IMR-90 (cell line): ENCODE measurements at regions not wholly inside any gene's neighbourhood (a gene's known extent, or its start where the extent isn't known, plus 50 kb on each side); places are given as distances from the start of the nearest gene placed in this dataset.
"Not testable (repeated sequence)": the region's sequence is repeated elsewhere in the genome, so short reads cannot be mapped to it uniquely, and the experiment has no call there.

ENCODE experiments used
- ATAC-seq: fragments of 200-7000 bp; cut with Tn5 transposase; 2 replicates; pipeline ENCODE4 v1.9.1; 2020; ENCODE audit warnings: low read depth, mild to moderate bottlenecking, moderate library complexity
- BruUV-seq: library from RNA; stranded (reverse); fragments of 400-500 nt; replicated peaks from 2 replicates; lab custom pipeline; 2021; lab: Mats Ljungman, UMichigan
- CTCF ChIA-PET: fragments of 300-600 bp; formaldehyde crosslinking; extraction: SDS; loops from one replicate; lab custom pipeline; 2021; ENCODE audit warnings: antibody characterized with exemption; lab: Yijun Ruan, JAX
- POLR2A ChIA-PET: fragments of 300-600 bp; sonication (Branson Sonifier 250); formaldehyde crosslinking; loops from one replicate; lab custom pipeline; 2022; ENCODE audit warnings: antibody characterized with exemption; ENCODE audit not compliant: unreplicated experiment; lab: Charles Lee
- DNase-seq: peaks from one replicate; pipeline ENCODE4 v3.0.0; 2013
- H2AFZ ChIP-seq: replicated peaks from 2 replicates; pipeline ENCODE3; 2013; ENCODE audit warnings: low read length, mild to moderate bottlenecking; ENCODE audit not compliant: poor library complexity
- H2AK5ac ChIP-seq: 2 replicates; pipeline ENCODE4 v1.6.1; 2013; ENCODE audit warnings: low read depth, low read length, inconsistent platforms
- H2AK9ac ChIP-seq: replicated peaks from 2 replicates; pipeline ENCODE3; 2013; ENCODE audit warnings: mild to moderate bottlenecking, low read depth, low read length, moderate library complexity; ENCODE audit not compliant: poor library complexity
- H2BK120ac ChIP-seq: 2 replicates; pipeline ENCODE4 v1.6.1; 2013; ENCODE audit warnings: low read depth, low read length, inconsistent platforms
- H2BK15ac ChIP-seq: 3 replicates; pipeline ENCODE4 v1.6.1; 2013; ENCODE audit warnings: low read depth, low read length, inconsistent platforms
- H2BK20ac ChIP-seq: 2 replicates; pipeline ENCODE4 v1.6.1; 2013; ENCODE audit warnings: low read depth, mild to moderate bottlenecking, inconsistent platforms, low read length, moderate library complexity
- H2BK5ac ChIP-seq: 2 replicates; pipeline ENCODE4 v1.6.1; 2013; ENCODE audit warnings: mild to moderate bottlenecking, low read depth, low read length, inconsistent platforms; ENCODE audit not compliant: poor library complexity, severe bottlenecking
- H3K14ac ChIP-seq: replicated peaks from 2 replicates; pipeline ENCODE4 v1.6.1; 2013; ENCODE audit warnings: low read depth, low read length, inconsistent platforms
- H3K18ac ChIP-seq: 2 replicates; pipeline ENCODE4 v1.6.1; 2013; ENCODE audit warnings: low read depth, low read length, control low read depth
- H3K23ac ChIP-seq: 2 replicates; pipeline ENCODE4 v1.6.1; 2013; ENCODE audit warnings: low read depth, low read length, inconsistent platforms
- H3K27ac ChIP-seq: 2 replicates; pipeline ENCODE4 v1.5.1; 2013; ENCODE audit warnings: mild to moderate bottlenecking, control low read depth, low read length; ENCODE audit not compliant: insufficient read depth
- H3K27me3 ChIP-seq: 2 replicates; pipeline ENCODE4 v1.6.1; 2013; ENCODE audit warnings: low read length; ENCODE audit not compliant: control insufficient read depth, insufficient read depth
- H3K36me3 ChIP-seq: 2 replicates; pipeline ENCODE4 v1.6.1; 2013; ENCODE audit warnings: low read length, mixed read lengths; ENCODE audit not compliant: control insufficient read depth, insufficient read depth
- H3K4ac ChIP-seq: 2 replicates; pipeline ENCODE4 v1.6.1; 2013; ENCODE audit warnings: low read depth, low read length, inconsistent platforms
- H3K4me1 ChIP-seq: 2 replicates; pipeline ENCODE4 v1.6.1; 2013; ENCODE audit warnings: low read length, mixed read lengths; ENCODE audit not compliant: control insufficient read depth, insufficient read depth
- H3K4me2 ChIP-seq: 2 replicates; pipeline ENCODE4 v1.6.1; 2013; ENCODE audit warnings: low read depth, mild to moderate bottlenecking, control low read depth, low read length, moderate library complexity
- H3K4me3 ChIP-seq: 2 replicates; pipeline ENCODE4 v1.5.1; 2013; ENCODE audit warnings: low read depth, mild to moderate bottlenecking, control low read depth, low read length, moderate library complexity; ENCODE audit not compliant: insufficient read depth
- H3K56ac ChIP-seq: 2 replicates; pipeline ENCODE4 v1.6.1; 2013; ENCODE audit warnings: low read length, inconsistent platforms; ENCODE audit not compliant: insufficient read depth; ENCODE audit errors: extremely low read depth
- H3K79me1 ChIP-seq, 2 experiments: 2 replicates each; pipeline ENCODE4 v1.6.1; 2013; ENCODE audit warnings: low read length in 2 of 2, inconsistent platforms in 1 of 2, low read depth in 1 of 2
- H3K9ac ChIP-seq: 2 replicates; pipeline ENCODE4 v1.6.1; 2013; ENCODE audit warnings: low read depth, low read length, control low read depth
- H3K9me1 ChIP-seq: 2 replicates; pipeline ENCODE4 v1.6.1; 2013; ENCODE audit warnings: low read length, inconsistent platforms; ENCODE audit not compliant: insufficient read depth
- H3K9me3 ChIP-seq: 2 replicates; pipeline ENCODE4 v1.6.1; 2013; ENCODE audit warnings: low read length; ENCODE audit not compliant: control insufficient read depth, insufficient read depth
- H4K20me1 ChIP-seq: 2 replicates; pipeline ENCODE4 v1.6.1; 2013; ENCODE audit warnings: low read length, inconsistent platforms; ENCODE audit not compliant: insufficient read depth
- H4K5ac ChIP-seq: 2 replicates; pipeline ENCODE4 v1.6.1; 2013; ENCODE audit warnings: mild to moderate bottlenecking, low read depth, low read length, control low read depth
- H4K8ac ChIP-seq, 2 experiments: 2 replicates each; pipeline ENCODE4 v1.6.1; 2013; ENCODE audit warnings: low read depth in 2 of 2, low read length in 2 of 2, control low read depth in 1 of 2, inconsistent platforms in 1 of 2
- H4K91ac ChIP-seq: 2 replicates; pipeline ENCODE4 v1.6.1; 2013; ENCODE audit warnings: low read depth, low read length, inconsistent platforms; ENCODE audit not compliant: insufficient read depth
- CHD1 ChIP-seq: IDR thresholded peaks from 2 replicates; pipeline ENCODE4 v1.6.1; 2012; ENCODE audit warnings: low read depth, low read length, improper control_type of control experiment
- ELK1 ChIP-seq: fragments of 150-350 bp; IDR thresholded peaks from 2 replicates; pipeline ENCODE4 v1.6.1; 2016; ENCODE audit warnings: low read depth, mild to moderate bottlenecking, low read length, moderate library complexity, borderline replicate concordance
- MAZ ChIP-seq: IDR thresholded peaks from 2 replicates; pipeline ENCODE4 v1.6.1; 2012; ENCODE audit warnings: low read depth, mild to moderate bottlenecking, low read length, improper control_type of control experiment, moderate library complexity, borderline replicate concordance
- MXI1 ChIP-seq: IDR thresholded peaks from 2 replicates; pipeline ENCODE4 v1.6.1; 2012; ENCODE audit warnings: low read depth, mild to moderate bottlenecking, low read length, moderate library complexity, borderline replicate concordance
- POLR2A ChIP-seq: IDR thresholded peaks from 2 replicates; pipeline ENCODE4 v1.6.1; 2012; ENCODE audit warnings: mild to moderate bottlenecking, low read depth, low read length
- RAD21 ChIP-seq: IDR thresholded peaks from 2 replicates; pipeline ENCODE4 v1.6.1; 2012; ENCODE audit warnings: low read length, improper control_type of control experiment
- RCOR1 ChIP-seq: IDR thresholded peaks from 2 replicates; pipeline ENCODE4 v1.6.1; 2012; ENCODE audit warnings: mild to moderate bottlenecking, low read length, improper control_type of control experiment; ENCODE audit not compliant: insufficient replicate concordance
- RFX5 ChIP-seq: IDR thresholded peaks from 2 replicates; pipeline ENCODE4 v1.8.0; 2012; ENCODE audit warnings: low read depth, mild to moderate bottlenecking, low read length, moderate library complexity
- SMC3 ChIP-seq: fragments of 150-350 bp; IDR thresholded peaks from 2 replicates; pipeline ENCODE4 v1.6.1; 2016; ENCODE audit warnings: low read depth, mild to moderate bottlenecking, antibody characterized with exemption, low read length, moderate library complexity
- WGBS, 2 experiments: methylation state at CpG; one replicate each; pipeline versions ENCODE4 v1.1.5 to v1.1.7; 2013; ENCODE audit warnings: missing lambda C conversion rate in 2 of 2; ENCODE audit not compliant: insufficient read length in 1 of 2; ENCODE audit errors: extremely low coverage in 2 of 2; 5-methylcytosine and 5-hydroxymethylcytosine counted together
- dilution Hi-C: fragments of 300-500 bp; cut with HindIII; formaldehyde crosslinking; loops from one replicate; pipeline ENCODE4 v1.14.3; 2018; ENCODE audit warnings: low sequenced_read_pairs; ENCODE audit not compliant: unreplicated experiment
- in situ Hi-C: fragments of 300-500 bp; cut with MboI; formaldehyde crosslinking; loops from 3 replicates; pipeline ENCODE4 v1.14.3; 2019; ENCODE audit warnings: low sequenced_read_pairs, inconsistent platforms, mixed read lengths
- intact Hi-C: fragments of 100-400 bp; cut with micrococcal nuclease; formaldehyde crosslinking; loops from 2 replicates; pipeline ENCODE4 v1.10.0; 2022

GRCh38 chr7:96558093-96558492 lies 151.6 kb downstream of the SEM1 start:
- H2BK5ac ChIP-seq: no peak overlapping the region
- no TSS peak for BruUV-seq
- intact Hi-C loops (no loop called here), in situ Hi-C loops (no loop called here), dilution Hi-C loops (no loop called here)
- ChIA-PET POLR2A (no interaction called here), CTCF (interaction anchor here (0.6 kb wide), 1 partner anchor 31 kb away, joined by 3 read pairs; no protein-coding TSS in a partner anchor)
- no peak overlapping the region for H2AK5ac ChIP-seq
- no peaks in the 10 kb centered on the region for H3K79me1 ChIP-seq
- no peaks in the 10 kb centered on the region for H4K20me1 ChIP-seq
- H2AFZ ChIP-seq: no peak overlapping the region
- no peak overlapping the region for H2AK9ac ChIP-seq
- H3K56ac ChIP-seq: no peak overlapping the region
- H2BK15ac ChIP-seq: no peak overlapping the region
- H4K8ac ChIP-seq: no peak overlapping the region
- no peak for ATAC-seq
- H3K9me3 ChIP-seq: no peaks in the 10 kb centered on the region
- TF ChIP-seq CHD1 (no peak), RCOR1 (no peak), RFX5 (no peak), MAZ (no peak), POLR2A (no peak), ELK1 (no peak), RAD21 (no peak), MXI1 (no peak), SMC3 (no peak)
- H3K4me2 ChIP-seq: peak overlapping the region; percentile 41
- no peak overlapping the region for H3K4ac ChIP-seq
- no peak overlapping the region for H3K4me3 ChIP-seq
- no peak overlapping the region for H2BK120ac ChIP-seq
- no peak overlapping the region for H4K91ac ChIP-seq
- no peaks in the 10 kb centered on the region for H3K36me3 ChIP-seq
- no peak overlapping the region for H3K14ac ChIP-seq
- no peak overlapping the region for H3K27ac ChIP-seq
- 30% methylated on average over 4 of the region's 9 CpGs; no CpG with 5 or more reads in 1 of the 2 experiments for WGBS, 2 experiments
- no peak for DNase-seq
- H3K23ac ChIP-seq: no peak overlapping the region
- no peaks in the 10 kb centered on the region for H3K9me1 ChIP-seq
- no peak overlapping the region for H3K9ac ChIP-seq
- H3K27me3 ChIP-seq: no peaks in the 10 kb centered on the region
- H3K18ac ChIP-seq: no peak overlapping the region
- no peak overlapping the region for H2BK20ac ChIP-seq
- H3K4me1 ChIP-seq: no peaks in the 10 kb centered on the region
- no peak overlapping the region for H4K5ac ChIP-seq

GRCh38 chr7:96557598-96557997 lies 152.0 kb downstream of the SEM1 start:
- in situ Hi-C loops, BruUV-seq, dilution Hi-C loops, CTCF ChIA-PET, H2BK15ac ChIP-seq, POLR2A ChIA-PET, H2AK5ac ChIP-seq, H3K14ac ChIP-seq, intact Hi-C loops, H3K4me1 ChIP-seq, ATAC-seq, H3K27me3 ChIP-seq, H3K9ac ChIP-seq, H4K20me1 ChIP-seq, H2BK120ac ChIP-seq, H3K18ac ChIP-seq, H2AK9ac ChIP-seq, H2BK20ac ChIP-seq, H3K4ac ChIP-seq, H4K91ac ChIP-seq, H3K9me1 ChIP-seq, H2AFZ ChIP-seq, H3K56ac ChIP-seq, H3K4me3 ChIP-seq, H3K4me2 ChIP-seq, H4K8ac ChIP-seq, H3K23ac ChIP-seq, H3K79me1 ChIP-seq, H3K9me3 ChIP-seq, H4K5ac ChIP-seq, H3K27ac ChIP-seq, H3K36me3 ChIP-seq, DNase-seq, H2BK5ac ChIP-seq: not testable (repeated sequence)
- 0% methylated on average over 1 of the region's 13 CpGs; no CpG with 5 or more reads in 1 of the 2 experiments for WGBS, 2 experiments
